AG09319 (cell line): ENCODE measurements at regions not wholly inside any gene's neighbourhood (a gene's known extent, or its start where the extent isn't known, plus 50 kb on each side); places are given as distances from the start of the nearest gene placed in this dataset.

Source experiments
- DNase-seq: peaks from one replicate; pipeline ENCODE4 v3.0.0-alpha.2; 2010; ENCODE audit warnings: low read depth; ENCODE audit errors: extremely low read depth
- TF ChIP-seq, protein P1 (sequence below): IDR thresholded peaks from 2 replicates; pipeline ENCODE4 v1.5.1; 2011; ENCODE audit warnings: low read depth, mild to moderate bottlenecking, inconsistent platforms, low read length, moderate library complexity

DNA sequence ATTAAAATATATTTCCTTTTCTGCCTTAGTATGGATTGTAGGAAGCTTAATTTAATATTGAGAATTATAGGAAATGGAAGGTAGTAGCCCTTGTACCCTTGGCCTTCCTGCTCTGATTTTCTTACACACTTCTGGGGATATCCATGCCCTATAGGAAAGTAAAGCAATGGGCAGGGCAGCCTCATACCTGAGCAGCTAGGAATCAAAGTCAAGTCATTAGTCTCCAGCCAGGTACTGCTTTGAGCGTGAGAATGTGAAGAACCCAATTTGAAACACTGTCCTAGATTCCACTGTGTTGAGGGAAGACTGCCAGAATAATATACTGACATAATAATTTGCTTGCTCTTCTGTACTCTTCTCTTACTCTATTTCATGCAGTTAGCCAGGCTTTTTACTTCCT is 51.0 kb upstream of the L3MBTL3 start:
- no peak for DNase-seq
- TF ChIP-seq, protein P1, sequence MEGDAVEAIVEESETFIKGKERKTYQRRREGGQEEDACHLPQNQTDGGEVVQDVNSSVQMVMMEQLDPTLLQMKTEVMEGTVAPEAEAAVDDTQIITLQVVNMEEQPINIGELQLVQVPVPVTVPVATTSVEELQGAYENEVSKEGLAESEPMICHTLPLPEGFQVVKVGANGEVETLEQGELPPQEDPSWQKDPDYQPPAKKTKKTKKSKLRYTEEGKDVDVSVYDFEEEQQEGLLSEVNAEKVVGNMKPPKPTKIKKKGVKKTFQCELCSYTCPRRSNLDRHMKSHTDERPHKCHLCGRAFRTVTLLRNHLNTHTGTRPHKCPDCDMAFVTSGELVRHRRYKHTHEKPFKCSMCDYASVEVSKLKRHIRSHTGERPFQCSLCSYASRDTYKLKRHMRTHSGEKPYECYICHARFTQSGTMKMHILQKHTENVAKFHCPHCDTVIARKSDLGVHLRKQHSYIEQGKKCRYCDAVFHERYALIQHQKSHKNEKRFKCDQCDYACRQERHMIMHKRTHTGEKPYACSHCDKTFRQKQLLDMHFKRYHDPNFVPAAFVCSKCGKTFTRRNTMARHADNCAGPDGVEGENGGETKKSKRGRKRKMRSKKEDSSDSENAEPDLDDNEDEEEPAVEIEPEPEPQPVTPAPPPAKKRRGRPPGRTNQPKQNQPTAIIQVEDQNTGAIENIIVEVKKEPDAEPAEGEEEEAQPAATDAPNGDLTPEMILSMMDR = no peak

DNA sequence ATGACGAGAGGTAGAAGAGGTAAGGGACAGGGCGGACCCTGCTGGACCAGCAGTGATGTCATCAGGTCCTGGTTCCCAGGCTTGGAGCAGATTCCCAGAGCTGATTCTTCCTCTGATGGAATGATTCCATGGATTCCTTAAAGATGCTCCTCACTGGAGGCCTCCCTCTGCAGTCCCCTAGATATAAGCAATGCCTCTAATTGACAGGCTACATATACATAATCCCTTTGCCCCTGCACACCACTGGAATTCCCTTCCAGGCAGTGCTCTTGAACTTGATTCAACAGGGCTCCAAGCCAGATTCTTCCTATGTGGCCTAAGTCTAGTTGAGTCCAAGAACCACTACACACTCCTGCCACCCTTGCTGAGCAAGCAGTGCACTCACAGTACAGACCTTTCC is 52.3 kb upstream of the L3MBTL3 start:
- TF ChIP-seq, protein P1 = no peak
- no peak for DNase-seq

DNA sequence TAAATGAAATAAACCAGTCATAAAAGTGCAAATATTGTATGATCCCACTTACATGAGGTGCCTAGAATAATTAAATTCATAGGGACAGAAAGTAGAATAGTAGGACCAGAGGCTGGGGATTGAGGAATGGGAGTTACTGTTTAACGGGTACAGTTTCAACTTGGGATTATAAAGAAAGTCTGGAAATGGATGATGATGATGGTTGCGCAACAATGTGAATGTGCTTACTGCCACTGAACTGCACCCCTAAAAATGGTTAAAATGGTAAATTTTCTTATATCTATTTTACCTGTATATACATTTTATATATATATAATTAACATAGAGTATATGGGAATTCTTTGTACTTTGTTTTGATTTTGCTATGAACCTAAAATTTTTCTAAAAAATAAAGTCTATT is 53.3 kb upstream of the L3MBTL3 start:
- TF ChIP-seq, protein P1 = no peak

DNA sequence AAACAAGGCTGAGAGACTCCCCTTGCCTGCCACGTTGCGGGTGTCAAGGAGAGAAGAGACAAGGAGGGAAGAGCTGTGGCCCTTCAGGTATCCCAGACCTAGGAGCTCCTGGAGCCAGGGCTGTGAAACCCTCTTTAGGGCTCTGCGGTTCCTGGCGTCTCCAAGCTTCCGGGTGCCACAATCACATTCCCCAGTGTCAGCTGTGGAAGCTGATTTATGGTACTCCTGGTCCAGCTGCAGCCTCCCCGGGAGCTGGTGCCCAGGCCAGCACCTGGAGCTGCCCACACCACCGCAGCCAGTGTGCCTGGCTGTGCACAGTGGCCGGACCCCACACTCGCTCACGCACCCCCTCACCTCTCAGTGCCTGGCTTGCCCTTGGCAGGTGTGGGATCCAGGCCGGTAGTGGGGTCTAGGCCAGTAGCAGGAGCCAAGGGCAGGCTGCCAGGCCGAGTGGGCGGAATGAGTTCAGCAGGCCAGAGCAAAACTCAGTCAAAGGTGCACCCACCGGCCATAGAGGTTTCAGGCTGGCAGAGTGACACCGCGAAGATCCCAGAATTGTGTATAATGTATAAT is 58.9 kb upstream of the L3MBTL3 start:
- DNase-seq = no peak
- TF ChIP-seq, protein P1 = no peak

More for the DNA sequence above, 53.3 kb upstream of the L3MBTL3 start:
- no peak for DNase-seq

DNA sequence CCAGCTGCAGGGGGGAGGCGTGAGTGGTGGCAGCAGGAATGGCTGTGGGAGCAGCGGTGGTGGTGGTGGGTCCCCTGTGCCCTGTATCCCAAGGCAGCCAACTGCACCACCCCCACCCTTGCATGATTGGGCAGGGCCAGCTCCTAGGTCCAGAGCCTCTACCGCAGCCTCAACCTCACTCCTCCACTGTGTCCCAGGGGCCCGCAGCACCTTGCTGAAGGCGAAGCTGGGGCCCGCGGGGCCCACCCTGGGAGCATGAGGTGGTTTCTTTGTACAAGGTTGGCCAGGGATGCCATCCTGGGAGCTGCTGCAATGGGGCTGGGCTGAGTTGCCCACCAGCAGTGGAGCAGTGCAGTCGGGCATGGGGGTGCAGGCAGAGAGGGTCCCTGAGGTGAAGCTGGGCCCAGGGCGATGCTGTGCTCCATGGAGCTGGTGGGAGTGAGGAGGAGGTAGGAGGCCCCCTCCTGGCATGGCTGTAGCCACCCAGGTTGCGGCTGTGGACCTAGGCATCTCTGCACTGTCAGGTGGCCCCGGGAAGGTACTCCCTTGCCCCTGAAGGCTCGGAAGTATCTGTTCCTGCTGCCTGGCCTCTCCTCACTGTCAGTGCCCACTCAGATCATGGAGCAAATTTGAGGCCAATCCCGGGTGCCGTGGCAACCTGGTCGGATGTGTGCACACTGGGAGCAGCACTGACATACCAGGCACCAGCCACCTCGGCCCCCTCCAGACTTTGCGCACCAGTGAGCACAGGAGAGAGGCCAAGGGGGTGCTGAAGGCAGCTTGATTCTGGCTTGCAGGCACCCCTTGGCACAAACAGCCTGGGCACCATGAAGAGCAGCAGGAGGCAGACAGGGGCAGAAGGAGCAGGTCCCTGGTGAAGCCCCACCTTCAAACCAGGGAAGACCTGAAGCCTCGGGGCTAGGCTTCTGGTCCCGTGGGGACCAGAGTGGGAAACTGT is 60.2 kb upstream of the L3MBTL3 start:
- TF ChIP-seq, protein P1 = no peak
- no peak for DNase-seq

DNA sequence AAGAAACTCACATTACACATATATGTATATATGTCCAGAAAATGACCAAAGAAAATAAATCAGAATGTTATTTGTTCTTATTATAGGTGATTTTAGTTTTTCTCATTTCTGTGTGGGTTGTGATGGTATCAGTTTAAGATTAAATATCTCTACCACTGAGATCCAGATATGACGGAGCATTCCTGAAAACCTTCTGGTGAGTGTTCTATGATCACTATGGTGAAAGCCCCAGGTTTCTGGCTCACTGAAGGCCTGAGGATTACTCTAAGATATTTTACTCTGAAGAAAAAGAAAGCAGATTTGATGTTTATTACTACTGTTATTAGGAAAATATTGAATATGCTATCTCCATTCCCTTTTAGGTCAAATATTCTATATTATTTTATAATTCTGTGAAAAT is 62.8 kb upstream of the L3MBTL3 start:
- DNase-seq = no peak
- TF ChIP-seq, protein P1 = no peak

DNA sequence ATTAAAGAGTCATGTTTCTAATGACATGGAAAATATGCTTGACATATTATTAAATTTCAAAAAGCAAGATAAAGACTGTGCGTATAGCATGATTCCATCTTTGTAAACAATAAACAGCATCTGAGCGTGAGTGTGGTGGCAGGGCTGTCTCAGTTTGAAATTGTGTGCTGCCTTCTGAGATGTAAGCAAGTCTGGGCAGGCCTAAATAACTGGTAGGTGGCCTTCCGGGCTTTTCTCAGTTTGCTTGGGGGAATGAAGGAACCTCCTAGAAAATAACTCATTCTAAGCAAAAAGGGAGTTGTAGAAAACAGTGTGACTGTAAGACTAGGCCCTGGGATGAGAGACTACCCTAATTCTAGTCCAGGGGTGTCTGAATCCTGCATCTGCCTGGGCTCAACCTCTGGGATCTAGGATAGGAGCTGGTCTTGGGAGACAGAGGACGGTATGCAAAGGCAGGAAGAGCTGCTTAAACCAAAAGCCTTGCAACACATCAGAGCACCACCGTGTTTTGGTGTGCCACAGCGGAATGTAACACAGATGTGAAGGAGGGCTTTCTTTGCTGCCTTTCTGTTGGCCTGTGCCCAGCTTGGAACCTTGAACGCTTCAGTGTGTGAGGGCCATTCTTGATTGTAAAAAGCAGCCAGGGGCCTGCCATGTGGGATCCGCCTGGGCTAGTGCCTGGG is 63.5 kb upstream of the L3MBTL3 start:
- TF ChIP-seq, protein P1 = no peak
- no peak for DNase-seq
